Upper lobe of left lung (tissue), 6 donors: ENCODE measurements at regions not wholly inside any gene's neighbourhood (a gene's known extent, or its start where the extent isn't known, plus 50 kb on each side); places are given as distances from the start of the nearest gene placed in this dataset.

Experiments used
- ATAC-seq, 2 donors: fragments of 200-7000 bp; cut with Tn5 transposase; one replicate each; pipeline ENCODE4 v1.9.1; 2022; ENCODE audit warnings: mild to moderate bottlenecking in 2 of 2, moderate library complexity in 2 of 2; ENCODE audit not compliant: low FRiP score in 2 of 2
- DNase-seq, 2 donors: peaks; one replicate each; pipeline ENCODE4 v3.0.0-alpha.2; 2019 to 2020
- H3K27ac ChIP-seq, 4 donors: fragments of 200-600 bp; sonication (generic); one replicate each; pipeline ENCODE4 v1.5.1; 2016 to 2019
- H3K27me3 ChIP-seq, 4 donors: fragments of 200-600 bp; sonication (generic); one replicate each; pipeline ENCODE4 v1.5.1; 2017 to 2019
- H3K36me3 ChIP-seq, 4 donors: fragments of 200-600 bp; sonication (generic); one replicate each; pipeline ENCODE4 v1.5.1; 2016 to 2019
- H3K4me1 ChIP-seq, 4 donors: fragments of 200-600 bp; sonication (generic); one replicate each; pipeline ENCODE4 v1.5.1; 2018 to 2019
- H3K4me3 ChIP-seq, 4 donors: fragments of 200-600 bp; sonication (generic); one replicate each; pipeline ENCODE4 v1.5.1; 2017 to 2019; ENCODE audit warnings: mild to moderate bottlenecking in 2 of 4, moderate library complexity in 1 of 4
- H3K9me3 ChIP-seq, 4 donors: fragments of 200-600 bp; sonication (generic); one replicate each; pipeline ENCODE4 v1.5.1; 2018 to 2019
- EP300 ChIP-seq, 4 donors: sonication (generic); formaldehyde crosslinking; IDR thresholded peaks; one replicate each; pipeline ENCODE4 v1.5.1; 2017; ENCODE audit warnings: antibody characterized with exemption in 4 of 4, control low read depth in 2 of 4
- POLR2A ChIP-seq, 4 donors: fragments of 450-650 bp; IDR thresholded peaks; one replicate each; pipeline ENCODE4 v1.5.1; 2016 to 2017; ENCODE audit warnings: antibody characterized with exemption in 4 of 4, mild to moderate bottlenecking in 2 of 4
- POLR2AphosphoS5 ChIP-seq, 2 donors: sonication (generic); formaldehyde crosslinking; IDR thresholded peaks; one replicate each; pipeline ENCODE4 v1.5.1; 2017; ENCODE audit warnings: antibody characterized with exemption in 2 of 2
- WGBS, 2 donors: methylation state at CpG; one replicate each; pipeline ENCODE4 v1.1.5; 2017 to 2018; 5-methylcytosine and 5-hydroxymethylcytosine counted together
- TF ChIP-seq, protein P1 (sequence below), 6 experiments: fragments of 450-650 bp in 4 of 6; fragments of 200-600 bp in 2 of 6; sonication (generic) in 2 of 6; IDR thresholded peaks; one replicate each; pipeline ENCODE4 v1.5.1; 2016 to 2019; ENCODE audit warnings: antibody characterized with exemption in 6 of 6
- donor health status: DM: no; HTN: no; CAD: no; lungs with moderate emphysema.
- donor health status: DM: no; HTN: yes; CAD: no; lungs with severe emphysema.

DNA sequence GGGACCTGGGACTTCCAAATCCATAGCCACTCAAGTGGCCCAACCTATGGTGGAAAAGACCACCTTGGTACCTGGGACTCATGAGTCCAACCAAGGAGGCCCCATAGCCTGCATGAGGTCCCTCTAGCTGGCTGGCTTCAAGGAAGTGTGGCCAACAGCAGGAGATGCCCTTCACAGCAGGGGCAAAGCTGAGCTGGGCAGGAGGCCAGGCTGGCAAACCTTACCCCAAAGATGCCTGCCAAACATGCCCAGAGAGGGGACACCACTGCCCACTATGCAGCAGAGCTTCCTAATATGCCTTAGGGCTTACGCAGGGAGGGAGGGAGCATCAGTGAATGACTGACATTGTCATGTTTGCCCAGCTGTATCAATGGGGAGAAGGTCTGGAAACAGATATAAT lies 188.0 kb upstream of the GLI2 start:
- H3K27ac ChIP-seq: no peak overlapping the region
- H3K4me3 ChIP-seq: no peak overlapping the region
- TF ChIP-seq, protein P1, sequence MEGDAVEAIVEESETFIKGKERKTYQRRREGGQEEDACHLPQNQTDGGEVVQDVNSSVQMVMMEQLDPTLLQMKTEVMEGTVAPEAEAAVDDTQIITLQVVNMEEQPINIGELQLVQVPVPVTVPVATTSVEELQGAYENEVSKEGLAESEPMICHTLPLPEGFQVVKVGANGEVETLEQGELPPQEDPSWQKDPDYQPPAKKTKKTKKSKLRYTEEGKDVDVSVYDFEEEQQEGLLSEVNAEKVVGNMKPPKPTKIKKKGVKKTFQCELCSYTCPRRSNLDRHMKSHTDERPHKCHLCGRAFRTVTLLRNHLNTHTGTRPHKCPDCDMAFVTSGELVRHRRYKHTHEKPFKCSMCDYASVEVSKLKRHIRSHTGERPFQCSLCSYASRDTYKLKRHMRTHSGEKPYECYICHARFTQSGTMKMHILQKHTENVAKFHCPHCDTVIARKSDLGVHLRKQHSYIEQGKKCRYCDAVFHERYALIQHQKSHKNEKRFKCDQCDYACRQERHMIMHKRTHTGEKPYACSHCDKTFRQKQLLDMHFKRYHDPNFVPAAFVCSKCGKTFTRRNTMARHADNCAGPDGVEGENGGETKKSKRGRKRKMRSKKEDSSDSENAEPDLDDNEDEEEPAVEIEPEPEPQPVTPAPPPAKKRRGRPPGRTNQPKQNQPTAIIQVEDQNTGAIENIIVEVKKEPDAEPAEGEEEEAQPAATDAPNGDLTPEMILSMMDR (IDR thresholded peaks at IDR 0.05): no peak
- TF ChIP-seq POLR2A (IDR thresholded peaks at IDR 0.05) (no peak), EP300 (IDR thresholded peaks at IDR 0.05) (no peak), POLR2AphosphoS5 (IDR thresholded peaks at IDR 0.05) (no peak)
- 93% methylated on average over 1 of the region's 1 CpG; no CpG with 5 or more reads in 1 of the 2 donors for WGBS, 2 donors
- DNase-seq (no peak), ATAC-seq (no peak)
- H3K27me3 ChIP-seq: no peaks in the 10 kb centered on the region
- H3K4me1 ChIP-seq: peaks cover 10 to 16% (median 11%) of the 10 kb centered on the region in 4 donors
- H3K9me3 ChIP-seq: no peaks in the 10 kb centered on the region
- H3K36me3 ChIP-seq: no peaks in the 10 kb centered on the region

DNA sequence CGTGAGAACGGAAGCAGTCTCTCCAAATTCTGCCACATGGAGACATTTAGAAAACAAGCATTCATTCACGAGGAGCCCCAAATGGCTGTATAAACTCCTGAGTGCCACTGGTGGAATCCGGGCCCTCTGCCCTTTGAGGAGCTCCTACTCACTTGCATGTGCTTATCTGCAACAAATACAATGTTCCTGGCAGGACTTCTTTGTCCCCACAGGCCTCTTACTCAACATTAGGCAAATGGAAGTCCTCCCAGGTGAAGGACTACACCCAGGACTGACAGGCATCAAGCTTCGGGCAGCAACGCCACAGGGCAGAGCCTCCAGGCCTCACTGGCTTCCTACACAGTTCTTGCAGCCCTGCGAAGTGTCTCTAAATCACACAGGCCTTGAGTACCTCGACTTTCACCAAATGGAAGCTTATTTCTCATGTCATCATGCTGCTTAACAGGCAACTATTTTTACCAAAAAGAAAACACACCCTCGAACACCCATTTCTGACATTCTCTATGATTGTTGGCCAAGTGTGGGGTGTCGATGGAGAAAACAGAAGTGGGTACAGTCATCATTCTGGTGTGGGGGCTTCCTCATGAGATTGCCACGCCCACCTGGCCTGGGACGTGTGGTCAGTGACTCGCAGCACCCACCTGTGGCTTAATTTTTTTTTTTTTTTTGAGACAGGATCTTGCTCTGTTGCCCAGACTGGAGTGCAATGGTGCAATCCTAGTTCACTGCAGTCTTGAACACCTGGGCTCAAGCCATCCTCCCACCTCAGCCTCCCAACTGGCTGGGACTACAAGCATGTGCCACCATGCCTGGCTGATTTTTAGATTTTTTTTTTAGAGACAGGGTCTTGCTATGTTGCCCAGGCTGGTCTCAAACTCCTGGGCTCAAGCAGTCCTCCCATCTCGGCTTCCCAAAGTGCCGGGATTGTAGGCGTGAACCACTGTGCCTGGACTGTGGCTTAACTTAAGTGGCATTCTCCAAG lies 186.8 kb upstream of the GLI2 start:
- no peak overlapping the region for H3K27ac ChIP-seq
- H3K27me3 ChIP-seq: no peaks in the 10 kb centered on the region
- no peak overlapping the region for H3K4me3 ChIP-seq
- DNase-seq (peak in 1 of 2 donors; percentile 61), ATAC-seq (peak in 1 of 2 donors; percentile 58)
- TF ChIP-seq POLR2A (IDR thresholded peaks at IDR 0.05) (no peak), EP300 (IDR thresholded peaks at IDR 0.05) (no peak), POLR2AphosphoS5 (IDR thresholded peaks at IDR 0.05) (no peak)
- TF ChIP-seq, protein P1 (IDR thresholded peaks at IDR 0.05): no peak
- no peaks in the 10 kb centered on the region for H3K36me3 ChIP-seq
- peaks cover 11 to 24% (median 17%) of the 10 kb centered on the region in 4 donors for H3K4me1 ChIP-seq
- no peaks in the 10 kb centered on the region for H3K9me3 ChIP-seq
- WGBS, 2 donors: 82 to 84% methylated on average over 16 of the region's 16 CpGs

DNA sequence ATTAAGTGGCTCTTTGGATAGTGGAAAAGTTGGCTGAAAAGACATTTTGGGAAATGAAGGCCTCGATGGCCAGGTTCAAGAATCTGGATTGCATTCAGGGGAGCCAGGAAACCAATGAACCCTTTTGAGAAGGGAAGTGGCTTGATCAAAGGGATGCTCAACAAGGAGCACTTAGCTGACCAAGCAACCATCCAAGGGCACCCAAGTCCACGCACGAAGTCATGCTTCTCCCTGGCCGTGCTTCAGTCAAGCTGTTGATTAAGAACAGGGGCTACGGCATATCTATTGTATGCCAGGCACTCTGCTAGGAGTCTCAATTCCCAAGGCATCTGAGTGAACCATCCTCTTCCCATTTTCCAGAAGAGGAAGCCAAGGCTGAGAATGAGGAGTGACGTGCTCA lies 185.8 kb upstream of the GLI2 start:
- no peak overlapping the region for H3K27ac ChIP-seq
- DNase-seq: no peak

DNA sequence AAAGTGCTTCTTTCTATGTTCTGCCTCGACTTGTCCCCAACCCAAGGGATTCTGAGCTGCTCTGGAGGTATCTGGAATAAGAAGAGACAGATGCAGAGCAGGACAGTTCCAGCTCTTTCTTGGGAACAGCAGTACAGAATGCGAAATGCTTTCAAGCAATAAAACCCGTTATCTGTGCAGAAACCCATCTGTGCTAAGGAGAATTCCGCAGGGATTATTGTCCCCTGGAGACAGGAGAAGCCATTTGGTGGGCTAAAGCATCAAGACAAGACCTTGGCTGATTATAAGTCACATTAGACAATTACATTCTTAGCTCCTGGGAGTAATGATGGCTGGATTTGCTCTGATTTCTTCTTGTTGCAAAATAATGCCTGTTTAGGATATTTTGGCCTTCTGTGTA lies 185.4 kb upstream of the GLI2 start:
- Histone ChIP-seq H3K27me3 (no peaks in the 10 kb centered on the region), H3K27ac (no peak overlapping the region), H3K9me3 (no peaks in the 10 kb centered on the region), H3K4me1 (peaks cover 11 to 24% (median 17%) of the 10 kb centered on the region in 4 donors), H3K36me3 (no peaks in the 10 kb centered on the region), H3K4me3 (no peak overlapping the region)
- 76 to 80% methylated on average over 4 of the region's 4 CpGs for WGBS, 2 donors
- no peak for DNase-seq
- no peak for TF ChIP-seq EP300 (IDR thresholded peaks at IDR 0.05)
- TF ChIP-seq, protein P1 (IDR thresholded peaks at IDR 0.05): no peak
- TF ChIP-seq POLR2AphosphoS5 (IDR thresholded peaks at IDR 0.05): no peak
- no peak for TF ChIP-seq POLR2A (IDR thresholded peaks at IDR 0.05)
- no peak for ATAC-seq

More for the DNA sequence above, 185.8 kb upstream of the GLI2 start:
- Histone ChIP-seq H3K4me3 (no peak overlapping the region), H3K4me1 (peaks cover 11 to 24% (median 17%) of the 10 kb centered on the region in 4 donors), H3K9me3 (no peaks in the 10 kb centered on the region), H3K27me3 (no peaks in the 10 kb centered on the region), H3K36me3 (no peaks in the 10 kb centered on the region)
- 79 to 85% methylated on average over 6 of the region's 6 CpGs for WGBS, 2 donors
- TF ChIP-seq POLR2AphosphoS5 (IDR thresholded peaks at IDR 0.05): no peak
- TF ChIP-seq, protein P1 (IDR thresholded peaks at IDR 0.05): no peak
- TF ChIP-seq POLR2A (IDR thresholded peaks at IDR 0.05): no peak
- TF ChIP-seq EP300 (IDR thresholded peaks at IDR 0.05): no peak
- ATAC-seq: no peak
